Epithelial cell of prostate (primary cell): ENCODE measurements at regions not wholly inside any gene's neighbourhood (a gene's known extent, or its start where the extent isn't known, plus 50 kb on each side); places are given as distances from the start of the nearest gene placed in this dataset.

ENCODE experiments used
- DNase-seq: peaks from one replicate; pipeline ENCODE4 v3.0.0-alpha.2; 2011; ENCODE audit warnings: low read depth, low spot score
- H3K27ac ChIP-seq: fragments of 450-650 bp; 2 replicates; pipeline ENCODE4 v1.5.1; 2017; ENCODE audit warnings: mild to moderate bottlenecking

DNA sequence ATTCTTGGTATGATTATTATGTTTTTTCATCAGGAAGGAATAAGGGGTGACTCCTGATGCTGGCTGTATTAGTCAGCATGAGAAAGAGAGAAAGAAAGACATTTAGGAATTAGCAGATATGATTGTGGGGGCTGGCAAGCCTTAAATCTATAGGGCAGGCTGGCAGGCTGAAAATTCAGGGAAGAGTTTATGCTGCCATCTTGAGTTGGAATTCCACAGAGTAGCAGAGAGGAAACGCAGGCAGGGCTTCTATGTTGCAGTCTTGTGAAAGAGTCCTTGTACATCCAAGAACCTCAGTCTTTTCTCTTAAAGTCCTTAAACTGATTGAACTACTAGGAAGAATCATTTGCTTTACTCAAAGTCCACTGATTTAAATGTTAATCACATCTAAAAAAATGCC lies 262.7 kb upstream of the SLC10A2 start:
- DNase-seq, result no peak

GRCh38 chr13:103326326-103326725 lies 260.1 kb upstream of the SLC10A2 start:
- DNase-seq, result no peak
- no peak overlapping the region for H3K27ac ChIP-seq

More for the DNA sequence above, 262.7 kb upstream of the SLC10A2 start:
- no peak overlapping the region for H3K27ac ChIP-seq

GRCh38 chr13:103325672-103326071 lies 259.5 kb upstream of the SLC10A2 start:
- H3K27ac ChIP-seq, result no peak overlapping the region
- no peak for DNase-seq

- DNase-seq, result no peak
- H3K27ac ChIP-seq, result no peak overlapping the region
Measured at GRCh38 chr13:103324641-103325040, 258.4 kb upstream of the SLC10A2 start.

DNA sequence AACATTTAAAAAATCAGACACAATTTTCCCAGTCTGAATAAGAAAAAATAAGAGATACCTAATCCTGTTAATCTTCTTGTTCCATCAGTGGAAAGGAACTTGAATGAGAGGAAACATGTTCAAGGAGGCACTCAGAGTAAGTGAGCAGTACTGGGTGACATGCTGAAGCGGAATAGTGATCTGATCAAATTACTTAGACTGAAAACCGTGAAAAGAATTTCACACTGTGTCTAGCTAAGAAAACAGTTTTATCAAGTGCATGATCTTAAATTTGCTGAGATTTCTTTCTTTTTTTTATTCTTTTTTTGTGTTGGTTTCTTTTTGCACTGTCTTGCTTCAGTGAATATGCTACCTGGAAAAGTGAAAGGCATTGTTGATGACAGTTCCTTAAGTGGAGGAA lies 249.5 kb upstream of the SLC10A2 start:
- H3K27ac ChIP-seq, result no peak overlapping the region
- DNase-seq, result no peak

GRCh38 chr13:103312467-103312866 lies 246.2 kb upstream of the SLC10A2 start:
- no peak for DNase-seq
- H3K27ac ChIP-seq, result no peak overlapping the region

DNA sequence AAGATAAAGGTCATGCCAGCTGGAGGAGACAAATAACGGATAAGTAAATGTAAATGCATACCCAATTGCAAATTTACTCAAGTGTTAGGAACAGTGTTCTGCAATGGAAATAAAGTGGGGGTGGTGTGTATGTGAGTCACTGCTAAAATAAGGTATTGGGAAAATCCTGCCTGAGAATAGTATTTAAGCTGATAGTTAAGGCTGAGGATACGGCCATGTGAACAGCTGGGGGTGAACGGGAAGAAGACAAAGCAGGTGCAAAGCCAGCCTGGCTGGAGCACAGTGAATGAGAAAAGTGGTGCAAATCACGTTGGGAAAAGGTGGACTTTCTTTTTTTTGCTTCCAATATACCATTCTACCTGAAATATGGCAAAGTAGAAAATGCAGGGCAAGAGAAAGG lies 242.4 kb upstream of the SLC10A2 start:
- no peak overlapping the region for H3K27ac ChIP-seq
- no peak for DNase-seq

DNA sequence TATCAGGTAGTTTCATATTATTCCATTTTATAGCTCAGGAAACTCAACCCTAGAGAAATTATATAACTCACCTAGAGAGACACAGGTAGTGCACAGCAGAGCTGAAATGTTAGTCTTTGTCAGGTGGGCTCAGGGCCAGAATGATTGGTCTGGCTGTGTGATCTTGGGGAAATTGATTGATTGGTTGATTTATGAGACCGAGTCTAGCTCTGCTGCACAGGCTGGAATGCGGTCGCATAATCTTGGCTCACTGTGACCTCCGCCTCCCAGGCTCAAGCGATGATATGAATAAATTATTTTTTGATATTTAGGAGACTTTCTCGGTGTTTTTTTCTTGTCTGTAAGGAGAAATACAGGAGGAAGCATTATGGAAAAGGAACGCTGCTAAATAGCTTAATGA lies 239.9 kb upstream of the SLC10A2 start:
- no peak overlapping the region for H3K27ac ChIP-seq
- DNase-seq, result no peak

- no peak for DNase-seq
- H3K27ac ChIP-seq, result no peak overlapping the region
Measured at GRCh38 chr13:103303078-103303651, 236.9 kb upstream of the SLC10A2 start.

GRCh38 chr13:103302676-103303075 lies 236.5 kb upstream of the SLC10A2 start:
- DNase-seq, result no peak

GRCh38 chr13:103299079-103299478 lies 232.9 kb upstream of the SLC10A2 start:
- DNase-seq, result no peak
- H3K27ac ChIP-seq, result no peak overlapping the region

More at GRCh38 chr13:103302676-103303075, 236.5 kb upstream of the SLC10A2 start:
- H3K27ac ChIP-seq, result no peak overlapping the region

DNA sequence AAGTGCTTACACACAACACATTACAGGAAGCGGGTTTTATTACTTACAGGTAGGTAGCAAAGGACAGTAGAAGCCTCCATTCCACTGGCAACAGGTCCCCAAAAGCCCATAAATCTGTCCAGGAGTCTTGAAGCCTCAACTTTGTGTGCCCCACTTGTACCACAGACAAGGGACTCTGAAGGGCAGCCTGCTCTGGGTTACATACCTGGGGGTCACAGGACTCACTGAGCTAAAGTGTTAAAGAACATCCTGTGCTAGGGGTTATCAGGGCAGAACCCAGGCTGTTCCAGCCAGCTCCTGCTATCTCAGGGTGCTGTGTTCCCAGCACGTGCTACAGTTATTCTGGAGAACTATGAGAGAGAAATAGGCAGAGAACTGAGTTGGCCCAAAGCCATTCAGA lies 230.9 kb upstream of the SLC10A2 start:
- no peak for DNase-seq
- H3K27ac ChIP-seq, result no peak overlapping the region

- DNase-seq, result no peak
Measured at GRCh38 chr13:103291798-103292572, 225.8 kb upstream of the SLC10A2 start.

GRCh38 chr13:103291226-103291625 lies 225.0 kb upstream of the SLC10A2 start:
- DNase-seq, result no peak
- no peak overlapping the region for H3K27ac ChIP-seq

More at GRCh38 chr13:103291798-103292572, 225.8 kb upstream of the SLC10A2 start:
- H3K27ac ChIP-seq, result no peak overlapping the region

GRCh38 chr13:103289681-103290080 lies 223.5 kb upstream of the SLC10A2 start:
- no peak for DNase-seq
- H3K27ac ChIP-seq, result no peak overlapping the region

DNA sequence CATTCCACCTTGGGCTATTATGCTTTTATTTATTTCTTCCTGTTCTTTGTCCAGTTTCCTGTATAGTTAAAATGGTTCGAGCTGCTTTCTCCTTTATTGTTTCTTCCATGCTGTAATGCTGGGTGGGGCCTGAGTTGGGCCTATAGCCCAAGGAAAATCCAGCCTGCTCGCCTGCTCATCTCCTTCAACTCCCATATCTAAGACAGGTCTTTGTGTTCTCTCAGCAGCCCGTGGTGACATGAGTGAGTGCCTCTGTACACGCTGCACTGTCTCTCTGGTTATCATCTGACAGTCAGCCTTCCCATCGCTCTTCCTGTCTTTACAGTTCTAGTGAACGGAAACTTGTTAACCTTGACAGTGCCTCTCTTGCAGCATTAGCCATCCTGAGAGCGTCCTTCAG lies 221.9 kb upstream of the SLC10A2 start:
- H3K27ac ChIP-seq, result peak overlapping the region; percentile 61
- no peak for DNase-seq

- peak; percentile 45 for DNase-seq
- peak overlapping the region; percentile 61 for H3K27ac ChIP-seq
Measured at GRCh38 chr13:103287659-103288058, 221.4 kb upstream of the SLC10A2 start.

DNA sequence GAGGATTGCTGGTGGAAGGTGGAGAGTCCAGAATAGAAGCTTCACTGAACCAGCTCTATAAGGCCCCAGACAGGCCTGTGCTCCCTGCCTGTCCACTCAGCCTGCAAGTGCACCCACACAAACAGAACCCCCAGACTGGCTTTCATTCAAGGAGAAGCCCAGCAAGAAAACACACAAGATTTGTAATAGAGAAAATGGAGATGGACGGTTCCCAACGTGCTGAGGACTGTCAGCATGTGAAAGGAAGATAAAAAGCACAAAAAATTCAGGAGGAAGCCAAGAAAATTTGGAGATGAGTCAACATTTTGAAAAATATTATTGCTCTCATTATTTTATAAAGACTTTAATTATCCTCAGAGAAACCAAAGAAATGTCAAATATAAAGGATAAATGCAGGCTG lies 218.2 kb upstream of the SLC10A2 start:
- no peak overlapping the region for H3K27ac ChIP-seq
- DNase-seq, result no peak

DNA sequence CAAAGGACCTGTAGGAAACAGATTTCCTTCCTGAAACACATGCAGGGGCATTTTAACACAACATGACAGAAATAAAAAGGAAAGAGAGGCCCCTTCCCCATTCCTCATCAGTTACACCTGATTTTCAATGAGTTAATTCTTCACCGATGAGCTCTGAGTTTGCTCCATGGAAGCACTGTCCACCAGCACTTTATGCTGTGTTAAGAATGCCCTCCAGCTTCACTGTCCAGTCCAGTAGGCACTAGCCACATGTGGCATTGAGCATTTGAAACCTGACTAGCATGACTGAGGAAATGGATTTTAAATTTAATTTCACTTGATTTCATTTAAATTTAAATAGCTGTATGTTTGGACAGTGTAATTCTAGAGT lies 217.2 kb upstream of the SLC10A2 start:
- H3K27ac ChIP-seq, result peak overlapping the region; percentile 92
- DNase-seq, result no peak

GRCh38 chr13:103282571-103283450 lies 216.6 kb upstream of the SLC10A2 start:
- peak; percentile 90 for DNase-seq
- H3K27ac ChIP-seq, result peak overlapping the region; percentile 92
